ENCODE measurements at regions not wholly inside any gene's neighbourhood (a gene's known extent, or its start where the extent isn't known, plus 50 kb on each side); places are given as distances from the start of the nearest gene placed in this dataset.

- Histone ChIP-seq H3K4me3 (ENCODE audit: low read length) (no peak overlapping the region), H3K9ac (ENCODE audit: extremely low read depth, low read length, poor library complexity, severe bottlenecking) (no peak overlapping the region), H3K36me3 (ENCODE audit: control insufficient read depth, insufficient read depth, low read length) (no peaks in the 10 kb centered on the region), H3K27ac (ENCODE audit: low read depth, low read length) (no peak overlapping the region), H3K9me3 (ENCODE audit: control insufficient read depth, low read length) (no peaks in the 10 kb centered on the region), H3K27me3 (ENCODE audit: control insufficient read depth, insufficient read depth, low read length, poor library complexity, severe bottlenecking) (no peaks in the 10 kb centered on the region), H3K4me1 (ENCODE audit: control insufficient read depth, insufficient read depth, low read length) (no peaks in the 10 kb centered on the region)
- Mint-ChIP-seq H3K36me3 (ENCODE audit: low read depth) (no peaks in the 10 kb centered on the region), H3K4me3 (no peak overlapping the region), H3K9me3 (no peaks in the 10 kb centered on the region), H3K27ac (no peak overlapping the region), H3K27me3 (ENCODE audit: insufficient read depth) (no peaks in the 10 kb centered on the region), H3K4me1 (no peaks in the 10 kb centered on the region)
- DNase-seq, result no peak
- no peak for TF ChIP-seq CTCF (conservative IDR thresholded peaks at IDR 0.05)
These were observed 162.1 kb upstream of the GMDS start for GRCh38 chr6:2407525-2407924.

GRCh38 chr6:2404211-2404929, 159.0 kb upstream of the GMDS start:
- TF ChIP-seq CTCF (conservative IDR thresholded peaks at IDR 0.05), result no peak
- Histone ChIP-seq H3K36me3 (ENCODE audit: control insufficient read depth, insufficient read depth, low read length) (no peaks in the 10 kb centered on the region), H3K4me1 (ENCODE audit: control insufficient read depth, insufficient read depth, low read length) (no peaks in the 10 kb centered on the region), H3K9me3 (ENCODE audit: control insufficient read depth, low read length) (no peaks in the 10 kb centered on the region), H3K4me3 (ENCODE audit: low read length) (no peak overlapping the region), H3K27me3 (ENCODE audit: control insufficient read depth, insufficient read depth, low read length, poor library complexity, severe bottlenecking) (no peaks in the 10 kb centered on the region), H3K9ac (ENCODE audit: extremely low read depth, low read length, poor library complexity, severe bottlenecking) (no peak overlapping the region), H3K27ac (ENCODE audit: low read depth, low read length) (no peak overlapping the region)
- Mint-ChIP-seq H3K4me1 (no peaks in the 10 kb centered on the region), H3K9me3 (peaks cover 8% of the 10 kb centered on the region), H3K36me3 (ENCODE audit: low read depth) (peaks cover 3% of the 10 kb centered on the region), H3K4me3 (no peak overlapping the region), H3K27me3 (ENCODE audit: insufficient read depth) (no peaks in the 10 kb centered on the region), H3K27ac (no peak overlapping the region)
- 85 to 95% methylated on average over 6 of the region's 6 CpGs for WGBS, 2 experiments (ENCODE audit: insufficient coverage in 1 of 2, insufficient read length in 1 of 2)
- peak; percentile 18 for DNase-seq

- H3K4me1 Mint-ChIP-seq, result no peaks in the 10 kb centered on the region
- WGBS, 2 experiments (ENCODE audit: insufficient coverage in 1 of 2, insufficient read length in 1 of 2), result 91 to 100% methylated on average over 1 to 4 of the region's 4 CpGs
- no peak overlapping the region for H3K4me3 Mint-ChIP-seq
- H3K27me3 Mint-ChIP-seq (ENCODE audit: insufficient read depth), result no peaks in the 10 kb centered on the region
- no peak for DNase-seq
- no peak overlapping the region for H3K27ac ChIP-seq (ENCODE audit: low read depth, low read length)
- no peaks in the 10 kb centered on the region for H3K27me3 ChIP-seq (ENCODE audit: control insufficient read depth, insufficient read depth, low read length, poor library complexity, severe bottlenecking)
- H3K4me3 ChIP-seq (ENCODE audit: low read length), result no peak overlapping the region
- TF ChIP-seq CTCF (conservative IDR thresholded peaks at IDR 0.05), result no peak
- H3K9me3 Mint-ChIP-seq, result peaks cover 8% of the 10 kb centered on the region
- no peaks in the 10 kb centered on the region for H3K4me1 ChIP-seq (ENCODE audit: control insufficient read depth, insufficient read depth, low read length)
- peaks cover 3% of the 10 kb centered on the region for H3K36me3 Mint-ChIP-seq (ENCODE audit: low read depth)
- no peaks in the 10 kb centered on the region for H3K9me3 ChIP-seq (ENCODE audit: control insufficient read depth, low read length)
- H3K36me3 ChIP-seq (ENCODE audit: control insufficient read depth, insufficient read depth, low read length), result no peaks in the 10 kb centered on the region
- no peak overlapping the region for H3K27ac Mint-ChIP-seq
- no peak overlapping the region for H3K9ac ChIP-seq (ENCODE audit: extremely low read depth, low read length, poor library complexity, severe bottlenecking)
These were observed 158.1 kb upstream of the GMDS start for GRCh38 chr6:2403546-2403945.

Data from endodermal cell (in vitro differentiated cells).